ENCODE measurements at regions not wholly inside any gene's neighbourhood (a gene's known extent, or its start where the extent isn't known, plus 50 kb on each side); places are given as distances from the start of the nearest gene placed in this dataset.

DNA sequence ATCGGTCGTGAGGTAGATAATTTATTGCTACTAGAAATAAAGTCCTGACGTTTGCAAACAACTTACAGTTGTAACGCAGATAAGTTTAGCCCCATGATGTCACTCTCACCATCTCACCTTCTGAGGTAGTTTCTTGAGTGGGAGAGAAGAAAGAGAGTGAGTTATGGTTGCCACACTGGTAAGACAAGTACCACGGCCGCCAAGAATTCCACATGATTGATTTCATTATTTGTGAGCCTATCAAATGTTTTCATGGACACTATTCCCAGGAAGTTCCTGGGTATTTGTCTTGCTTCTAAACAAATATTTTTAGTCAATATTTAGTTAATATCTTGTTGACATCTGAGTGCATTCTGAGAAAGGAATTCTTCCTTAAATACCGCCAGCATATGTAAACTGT, 339.4 kb upstream of the KIAA1217 start:
- H3K27ac ChIP-seq, result peak overlapping the region; percentile 71
- TF ChIP-seq ZFX (IDR thresholded peaks at IDR 0.05; ENCODE audit: borderline replicate concordance), result no peak
- TF ChIP-seq, protein P1, sequence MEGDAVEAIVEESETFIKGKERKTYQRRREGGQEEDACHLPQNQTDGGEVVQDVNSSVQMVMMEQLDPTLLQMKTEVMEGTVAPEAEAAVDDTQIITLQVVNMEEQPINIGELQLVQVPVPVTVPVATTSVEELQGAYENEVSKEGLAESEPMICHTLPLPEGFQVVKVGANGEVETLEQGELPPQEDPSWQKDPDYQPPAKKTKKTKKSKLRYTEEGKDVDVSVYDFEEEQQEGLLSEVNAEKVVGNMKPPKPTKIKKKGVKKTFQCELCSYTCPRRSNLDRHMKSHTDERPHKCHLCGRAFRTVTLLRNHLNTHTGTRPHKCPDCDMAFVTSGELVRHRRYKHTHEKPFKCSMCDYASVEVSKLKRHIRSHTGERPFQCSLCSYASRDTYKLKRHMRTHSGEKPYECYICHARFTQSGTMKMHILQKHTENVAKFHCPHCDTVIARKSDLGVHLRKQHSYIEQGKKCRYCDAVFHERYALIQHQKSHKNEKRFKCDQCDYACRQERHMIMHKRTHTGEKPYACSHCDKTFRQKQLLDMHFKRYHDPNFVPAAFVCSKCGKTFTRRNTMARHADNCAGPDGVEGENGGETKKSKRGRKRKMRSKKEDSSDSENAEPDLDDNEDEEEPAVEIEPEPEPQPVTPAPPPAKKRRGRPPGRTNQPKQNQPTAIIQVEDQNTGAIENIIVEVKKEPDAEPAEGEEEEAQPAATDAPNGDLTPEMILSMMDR (IDR thresholded peaks at IDR 0.05), result no peak

DNA sequence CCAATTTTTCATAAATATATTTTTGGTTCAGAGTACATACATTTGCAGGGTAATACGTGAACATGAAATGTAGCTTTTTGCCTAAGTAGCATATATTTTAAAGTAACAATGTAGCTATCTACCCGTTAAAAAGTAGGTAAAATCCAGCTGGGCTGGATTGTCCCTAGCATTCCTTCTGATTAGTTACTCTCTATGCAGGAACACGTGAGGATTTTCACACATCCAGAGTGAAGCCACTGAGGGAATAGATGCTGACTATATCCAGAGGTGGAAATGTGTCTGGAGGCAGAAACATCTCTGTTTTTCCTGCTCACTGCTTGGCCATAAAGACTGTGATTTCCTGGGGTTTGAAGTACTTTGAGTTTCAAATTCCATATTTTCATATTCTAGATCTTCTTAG, 338.9 kb upstream of the KIAA1217 start:
- TF ChIP-seq ZFX (IDR thresholded peaks at IDR 0.05; ENCODE audit: borderline replicate concordance), result no peak
- TF ChIP-seq, protein P1 (IDR thresholded peaks at IDR 0.05), result no peak
- peak overlapping the region; percentile 71 for H3K27ac ChIP-seq

DNA sequence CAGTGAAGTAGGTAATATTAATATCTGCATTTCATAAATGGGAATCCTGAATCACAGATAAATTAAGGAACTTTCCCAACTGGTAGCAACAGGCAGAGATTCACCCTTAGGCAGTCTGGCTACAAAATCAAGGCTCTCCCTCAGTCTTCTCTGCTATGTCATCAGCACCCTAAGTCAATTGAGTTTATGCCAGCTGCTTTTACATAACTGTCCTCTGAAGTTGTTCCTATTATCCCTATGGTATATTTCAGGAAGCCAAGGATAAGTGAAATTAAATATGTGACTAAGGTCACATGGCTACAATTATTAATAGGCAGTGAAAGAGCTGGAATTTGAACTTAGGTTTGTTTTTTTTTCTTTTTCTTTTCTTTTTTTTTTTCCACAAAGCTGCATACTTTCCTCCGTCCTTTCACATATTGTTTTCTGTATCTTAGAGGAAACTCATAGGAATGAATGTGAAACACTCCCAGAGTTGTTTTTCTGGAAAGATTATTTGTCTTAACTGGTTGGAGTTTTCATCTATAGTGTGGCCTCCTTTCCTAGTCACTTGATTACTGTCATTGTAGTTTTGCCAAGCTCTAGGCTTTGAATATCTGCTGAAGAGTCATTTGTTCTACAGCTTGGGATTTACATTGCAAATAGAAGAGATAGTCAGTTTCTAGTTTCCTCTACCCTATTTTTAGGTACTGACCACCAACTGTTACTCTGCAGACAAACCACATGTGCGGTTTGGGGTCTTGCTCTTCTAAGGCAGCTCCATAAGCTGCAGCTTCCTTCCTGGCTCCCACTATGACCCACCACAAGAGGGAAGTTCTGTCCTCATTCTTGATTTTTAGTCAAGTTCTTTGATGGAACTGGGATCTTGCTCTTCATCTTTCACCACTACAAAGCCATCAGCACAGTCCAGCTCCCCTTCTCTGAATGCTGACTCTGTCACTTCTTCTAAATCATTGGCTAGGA, 338.0 kb upstream of the KIAA1217 start:
- TF ChIP-seq, protein P1 (IDR thresholded peaks at IDR 0.05), result no peak
- TF ChIP-seq ZFX (IDR thresholded peaks at IDR 0.05; ENCODE audit: borderline replicate concordance), result no peak
- peak overlapping the region; percentile 71 for H3K27ac ChIP-seq

DNA sequence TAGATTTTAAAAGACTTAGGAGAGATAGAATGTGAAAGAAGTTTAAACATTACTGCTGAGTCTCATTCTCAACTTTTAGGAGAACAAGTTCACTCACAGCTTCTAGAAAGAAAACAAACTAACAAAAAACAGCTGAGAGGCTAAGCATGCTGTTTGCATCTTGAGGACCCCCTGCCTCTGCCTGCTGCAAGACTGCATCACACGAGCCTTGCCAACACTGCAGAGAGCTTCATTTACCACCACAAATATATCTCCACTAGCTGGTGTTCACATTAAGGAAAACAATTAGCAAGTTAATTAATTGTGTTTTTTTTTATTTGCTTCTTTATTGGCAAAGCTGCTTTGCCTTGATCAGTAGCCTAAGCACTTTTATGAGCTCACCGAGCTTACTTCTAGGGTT, 336.6 kb upstream of the KIAA1217 start:
- TF ChIP-seq, protein P1 (IDR thresholded peaks at IDR 0.05), result no peak
- no peak for TF ChIP-seq ZFX (IDR thresholded peaks at IDR 0.05; ENCODE audit: borderline replicate concordance)
- no peak overlapping the region for H3K27ac ChIP-seq

DNA sequence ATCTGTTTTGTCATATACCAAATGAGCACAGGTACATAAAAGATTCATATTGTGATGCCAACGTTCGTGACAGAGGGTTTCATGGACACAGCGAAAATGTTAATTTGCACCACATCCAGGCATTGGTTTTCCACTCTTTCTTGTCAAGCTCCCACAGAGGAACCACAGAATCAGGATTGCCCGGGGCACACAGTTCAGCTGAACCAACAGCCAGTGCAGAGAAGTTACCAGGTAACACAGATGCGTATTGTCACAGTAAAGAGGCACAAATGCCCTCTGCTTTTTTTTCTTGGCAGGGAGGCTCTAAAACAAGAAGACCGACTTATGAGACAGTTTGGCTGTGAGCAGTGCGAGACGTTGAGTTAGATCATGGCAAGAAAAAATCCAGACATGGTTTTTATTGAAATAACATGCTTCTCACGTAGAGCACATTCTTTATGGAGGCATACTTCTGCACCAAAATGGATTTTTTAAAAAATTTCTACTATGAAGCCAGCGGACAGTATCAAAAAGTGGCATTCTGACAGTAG, 331.1 kb upstream of the KIAA1217 start:
- no peak for TF ChIP-seq ZFX (IDR thresholded peaks at IDR 0.05; ENCODE audit: borderline replicate concordance)
- TF ChIP-seq, protein P1 (IDR thresholded peaks at IDR 0.05), result no peak
- no peak overlapping the region for H3K27ac ChIP-seq

DNA sequence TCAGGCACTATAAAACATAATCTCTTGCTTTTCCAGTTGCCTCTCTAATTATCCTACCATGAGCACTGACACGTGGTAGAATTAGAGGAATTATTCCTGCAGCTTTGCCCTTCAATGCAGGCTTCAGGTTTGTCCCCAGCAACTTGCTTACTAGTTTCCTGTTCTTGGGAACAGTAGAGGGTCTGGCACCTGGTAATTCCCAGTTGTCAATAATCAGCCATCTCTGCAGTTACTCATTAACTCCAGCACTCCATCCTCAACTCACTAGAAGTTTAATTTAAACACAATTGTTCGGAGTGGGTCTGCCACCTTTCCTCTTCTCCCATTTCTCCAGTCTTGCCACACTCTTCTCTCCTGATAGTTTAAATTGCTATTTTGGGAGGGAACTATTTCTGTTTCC, 324.3 kb upstream of the KIAA1217 start:
- no peak for TF ChIP-seq ZFX (IDR thresholded peaks at IDR 0.05; ENCODE audit: borderline replicate concordance)
- TF ChIP-seq, protein P1 (IDR thresholded peaks at IDR 0.05), result no peak

DNA sequence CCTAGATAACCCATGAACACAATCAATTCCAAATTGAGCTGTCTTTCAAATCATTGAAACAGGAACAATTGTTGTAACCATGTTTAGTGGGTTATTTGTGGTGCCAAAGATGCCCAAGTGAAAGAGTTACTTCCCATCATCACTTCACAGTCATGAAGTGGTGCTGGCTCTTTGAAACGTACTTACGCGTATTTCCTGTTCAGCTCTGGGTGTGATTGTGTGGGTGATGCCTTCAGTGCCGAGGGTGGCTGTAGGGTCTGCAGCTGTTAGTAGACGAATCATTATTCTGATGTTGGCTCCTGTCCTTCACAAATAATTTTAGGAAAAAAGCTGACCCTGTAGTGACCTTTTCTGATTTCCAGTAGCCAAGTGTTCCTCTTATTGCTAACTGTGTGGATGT, 323.1 kb upstream of the KIAA1217 start:
- H3K27ac ChIP-seq, result peak overlapping the region; percentile 81
- TF ChIP-seq, protein P1 (IDR thresholded peaks at IDR 0.05), result no peak
- no peak for TF ChIP-seq ZFX (IDR thresholded peaks at IDR 0.05; ENCODE audit: borderline replicate concordance)

More for the DNA sequence above, 324.3 kb upstream of the KIAA1217 start:
- peak overlapping the region; percentile 81 for H3K27ac ChIP-seq

Measured in 22Rv1 (cell line).